GM21619 (cell line): ENCODE measurements at regions not wholly inside any gene's neighbourhood (a gene's known extent, or its start where the extent isn't known, plus 50 kb on each side); places are given as distances from the start of the nearest gene placed in this dataset.

Experiments
- ATAC-seq: cut with Tn5 transposase; IDR thresholded peaks from one replicate; pipeline ENCODE4 v1.9.1; 2021; ENCODE audit not compliant: unreplicated experiment

DNA sequence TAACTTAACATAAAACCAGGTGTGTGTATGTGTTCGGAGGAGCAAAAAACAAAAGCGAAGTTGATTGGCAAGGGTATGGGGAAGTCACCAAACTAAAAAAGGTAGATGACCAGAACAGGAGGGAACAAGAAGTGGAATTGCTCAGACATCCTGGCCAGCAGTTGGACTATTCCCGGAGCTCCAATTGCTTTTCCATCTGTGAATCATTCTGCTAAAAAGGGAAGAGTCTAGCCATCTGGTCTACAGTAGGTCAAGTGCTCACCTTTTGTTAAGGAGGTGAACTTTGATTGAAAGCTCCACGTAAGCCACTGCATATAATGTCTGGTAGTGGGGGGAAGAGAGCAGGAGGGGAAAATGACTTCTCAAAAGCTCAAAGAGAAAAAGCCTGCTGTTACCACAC, 50.0 kb upstream of the BET1 start:
- ATAC-seq, result no peak

DNA sequence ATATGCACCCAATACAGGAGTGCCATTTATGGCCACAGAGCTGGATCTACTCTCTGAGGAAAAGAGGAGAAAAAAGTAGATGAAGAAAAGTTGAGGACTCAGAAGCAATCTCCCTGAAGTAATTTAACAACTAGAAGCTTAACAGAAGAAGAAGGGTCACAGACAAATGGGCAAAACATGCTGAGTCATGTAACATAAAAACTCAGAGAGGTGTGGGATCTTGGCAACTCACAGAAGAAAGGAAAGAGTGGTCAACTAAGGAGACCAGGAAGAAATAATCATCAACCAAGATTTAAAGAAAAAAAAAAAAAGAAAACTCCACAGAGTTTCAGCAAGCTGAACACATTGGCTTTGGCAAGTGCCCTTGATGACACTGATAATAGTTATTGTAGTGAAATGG, 51.8 kb upstream of the BET1 start:
- no peak for ATAC-seq

DNA sequence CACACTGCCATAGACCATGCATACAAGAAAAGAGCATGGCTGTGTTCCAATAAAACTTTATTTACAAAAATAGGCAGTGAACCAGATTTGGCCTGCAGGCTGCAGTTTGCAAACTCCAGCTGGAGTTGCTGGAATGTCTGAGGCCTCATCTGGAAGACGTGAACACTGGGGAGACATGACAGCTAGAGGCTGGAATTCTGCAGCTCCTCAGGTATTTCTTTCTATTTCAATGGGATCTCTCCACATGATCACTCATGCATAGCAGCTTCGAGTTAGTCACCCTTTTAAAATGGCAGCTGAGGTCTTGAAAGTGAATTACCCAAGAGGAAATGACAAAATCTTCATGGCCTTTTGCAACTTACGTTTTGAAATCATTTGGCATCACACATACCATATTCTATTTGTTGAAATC, 52.6 kb upstream of the BET1 start:
- no peak for ATAC-seq

DNA sequence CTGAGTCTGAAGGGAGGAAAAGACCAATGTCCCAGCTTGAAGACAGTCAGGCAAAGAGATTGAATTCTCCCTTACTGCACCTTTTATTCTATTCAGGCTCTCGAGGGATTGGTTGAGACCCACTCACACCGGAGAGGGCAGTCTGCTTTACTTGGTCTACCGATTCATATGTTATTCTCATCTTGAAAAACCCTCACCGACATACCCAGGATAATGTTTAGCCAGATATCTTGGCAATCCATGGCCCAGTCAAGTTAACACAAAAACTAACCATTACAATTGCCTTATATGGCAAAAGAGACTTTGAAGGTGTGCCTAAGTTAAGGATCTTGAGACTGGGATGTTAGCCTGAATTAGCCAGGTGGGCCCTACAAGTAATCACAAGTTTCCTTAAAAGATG, 53.8 kb upstream of the BET1 start:
- ATAC-seq, result no peak

- peak; percentile 65 for ATAC-seq
These were observed 55.6 kb upstream of the BET1 start for GRCh38 chr7:94059746-94060145.

DNA sequence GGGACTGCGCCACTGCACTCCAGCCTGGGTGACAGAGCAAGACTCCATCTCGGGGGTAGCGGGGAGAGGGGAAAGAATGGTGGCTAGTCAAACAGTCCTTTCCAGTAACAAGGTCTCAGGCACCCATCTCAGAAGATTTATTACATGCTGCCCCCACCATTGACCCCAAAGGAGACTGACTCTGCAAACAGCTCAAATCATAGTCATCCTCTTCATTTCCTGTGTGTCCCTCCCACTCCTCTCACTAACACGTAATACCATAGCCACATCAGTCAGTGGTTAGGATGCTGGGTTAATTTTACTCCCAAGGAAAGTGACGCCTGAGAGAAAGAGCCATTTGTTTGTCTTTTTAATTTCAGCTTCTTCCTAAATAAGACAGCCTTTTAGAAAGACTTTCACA, 56.6 kb upstream of the BET1 start:
- ATAC-seq, result no peak

GRCh38 chr7:94061326-94061725, 57.2 kb upstream of the BET1 start:
- no peak for ATAC-seq

- ATAC-seq, result no peak
These were observed 58.2 kb upstream of the BET1 start for GRCh38 chr7:94062372-94062771.

DNA sequence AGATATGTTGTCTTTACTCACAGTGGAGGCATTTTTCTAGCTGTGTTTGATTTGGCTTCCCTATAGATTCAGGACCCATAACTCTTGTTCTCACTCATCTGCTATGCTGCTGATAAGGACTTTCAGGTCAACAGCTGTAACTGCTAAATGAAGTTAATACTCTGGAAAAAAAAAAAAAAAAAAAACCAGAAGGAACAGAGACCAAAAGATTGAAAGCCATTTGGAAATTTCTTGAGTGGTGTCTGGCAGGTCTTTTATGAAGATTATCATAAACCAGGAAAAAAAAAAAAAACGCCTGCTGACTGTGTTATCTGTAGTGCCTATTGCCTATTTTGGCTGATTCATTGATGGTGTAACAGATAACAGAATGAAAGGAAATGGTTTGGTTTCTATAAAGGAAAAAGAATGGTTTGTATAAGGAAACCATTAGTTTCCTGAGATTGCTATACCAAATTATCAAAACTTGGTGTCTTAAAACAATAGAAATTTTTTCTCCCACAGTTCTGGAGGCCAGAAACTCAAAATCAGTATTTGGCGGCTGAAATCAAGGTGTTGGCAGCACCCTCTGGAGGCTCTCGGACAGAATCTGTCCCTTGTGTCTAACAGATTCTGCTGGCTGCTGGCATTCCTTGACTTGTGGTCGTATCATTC, 60.5 kb upstream of the BET1 start:
- no peak for ATAC-seq

DNA sequence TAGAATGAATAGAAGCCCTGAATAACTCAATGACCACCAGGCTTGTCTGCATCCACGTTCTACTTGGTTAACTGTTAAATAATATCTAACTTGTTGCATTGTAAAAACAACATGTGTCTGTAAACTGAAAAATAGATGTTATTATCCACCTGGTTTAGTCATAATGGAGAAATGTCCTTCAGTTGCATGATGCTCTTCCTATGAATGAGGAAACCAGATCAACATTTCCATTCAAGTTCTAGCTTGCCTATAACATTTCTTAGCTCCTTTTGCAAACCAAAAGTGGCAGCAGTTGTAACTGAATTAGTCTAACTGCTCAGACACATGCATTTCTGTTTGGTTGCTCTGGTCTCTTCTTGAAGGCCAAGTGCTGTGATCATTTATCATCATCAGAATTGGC, 62.9 kb upstream of the BET1 start:
- ATAC-seq, result no peak

GRCh38 chr7:94067506-94067905, 63.4 kb upstream of the BET1 start:
- ATAC-seq, result no peak

GRCh38 chr7:94069162-94069739, 65.1 kb upstream of the BET1 start:
- ATAC-seq, result peak; percentile 86

- no peak for ATAC-seq
These were observed 76.4 kb upstream of the BET1 start for GRCh38 chr7:94080551-94080950.

- ATAC-seq, result no peak
These were observed 78.0 kb upstream of the BET1 start for GRCh38 chr7:94082126-94082525.

- ATAC-seq, result peak; percentile 98
These were observed 83.7 kb upstream of the BET1 start for GRCh38 chr7:94087664-94088352.

- no peak for ATAC-seq
These were observed 84.4 kb upstream of the BET1 start for GRCh38 chr7:94088560-94088959.

- no peak for ATAC-seq
These were observed 85.7 kb upstream of the BET1 start for GRCh38 chr7:94089806-94090205.

DNA sequence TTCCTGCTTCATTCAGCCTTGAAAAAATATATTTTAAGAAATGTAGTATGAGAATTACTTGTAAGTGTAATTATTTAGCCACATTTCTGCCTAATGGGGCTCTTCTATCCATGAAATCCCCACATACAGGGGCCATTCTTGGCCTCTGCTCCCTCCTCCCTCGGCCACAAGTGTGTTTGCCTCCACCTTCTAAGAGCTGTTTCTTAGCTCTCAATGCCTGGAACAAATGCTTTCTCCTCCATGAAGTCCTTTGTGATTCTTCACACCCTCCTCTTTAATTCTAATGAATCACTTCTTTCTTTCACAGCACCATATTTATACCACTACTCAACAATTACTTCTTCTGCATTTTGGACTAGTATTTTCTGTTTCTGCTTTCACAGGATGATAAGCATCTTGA, 88.8 kb upstream of the BET1 start:
- no peak for ATAC-seq

GRCh38 chr7:94094298-94094697, 90.1 kb upstream of the BET1 start:
- ATAC-seq, result no peak

GRCh38 chr7:94095316-94096009, 91.3 kb upstream of the BET1 start:
- ATAC-seq, result no peak

DNA sequence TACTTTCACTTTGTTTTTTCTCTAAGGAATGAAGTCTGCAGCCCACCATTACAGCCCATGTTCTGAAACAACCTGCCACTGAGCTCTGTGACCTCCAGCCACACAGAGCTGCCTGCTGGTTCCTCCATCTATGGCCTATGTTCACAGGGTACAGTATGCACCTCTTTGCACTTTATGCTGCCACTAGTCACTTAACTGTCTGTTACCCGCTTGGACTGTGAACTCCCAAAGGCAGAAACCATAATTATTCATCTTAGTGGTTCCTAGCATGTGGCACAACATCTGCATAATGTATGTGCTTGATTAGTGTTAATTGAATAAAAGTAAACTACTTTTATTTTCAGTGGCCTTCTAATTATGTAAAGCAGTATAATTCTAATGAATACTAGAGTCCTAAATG, 95.5 kb upstream of the BET1 start:
- ATAC-seq, result no peak

GRCh38 chr7:94100723-94101345, 96.7 kb upstream of the BET1 start:
- no peak for ATAC-seq
